Endothelial cell of umbilical vein (primary cell): ENCODE measurements at regions not wholly inside any gene's neighbourhood (a gene's known extent, or its start where the extent isn't known, plus 50 kb on each side); places are given as distances from the start of the nearest gene placed in this dataset.
A peak's percentile ranks its signal among the peaks of the same experiment; 100 is the strongest.

ENCODE experiments used
- BruUV-seq: library from RNA; stranded (reverse); fragments of 400-500 nt; replicated peaks from 2 replicates; lab custom pipeline; 2021; lab: Mats Ljungman, UMichigan
- CTCF ChIA-PET: fragments of 300-600, 350-600 bp; sonication (Branson Sonifier 250); formaldehyde crosslinking; loops from one replicate; lab custom pipeline; 2021; ENCODE audit warnings: antibody characterized with exemption, inconsistent platforms; lab: Charles Lee
- POLR2A ChIA-PET: fragments of 300-600, 350-600 bp; sonication (Branson Sonifier 250); formaldehyde crosslinking; loops from one replicate; lab custom pipeline; 2021; ENCODE audit warnings: antibody characterized with exemption, inconsistent platforms; lab: Charles Lee
- DNase-seq: peaks from one replicate; pipeline ENCODE4 v3.0.0-alpha.2; 2011; ENCODE audit warnings: low read depth, low spot score
- FAIRE-seq: peaks from 2 replicates; lab custom pipeline; 2011; peaks lifted over from hg19 to GRCh38; lab: Jason Lieb, UNC
- H2AFZ ChIP-seq: 2 replicates; pipeline ENCODE4 v1.6.0; 2012; ENCODE audit warnings: low read depth, low read length, control low read depth, inconsistent platforms
- H3K27ac ChIP-seq: 2 replicates; pipeline ENCODE4 v1.5.1; 2011; ENCODE audit warnings: low read depth, mild to moderate bottlenecking, control low read depth, low read length, moderate library complexity; ENCODE audit not compliant: insufficient read depth
- H3K27me3 ChIP-seq, 2 experiments: 2 replicates each; pipeline versions ENCODE4 v1.6.0 to v1.6.1; 2011; ENCODE audit warnings: low read length in 2 of 2, mixed read lengths in 1 of 2; ENCODE audit not compliant: control insufficient read depth in 2 of 2, insufficient read depth in 2 of 2
- H3K36me3 ChIP-seq, 2 experiments: 2 replicates in 1 of 2; 3 replicates in 1 of 2; pipeline ENCODE4 v1.5.1; 2011; ENCODE audit warnings: low read length in 2 of 2, mild to moderate bottlenecking in 1 of 2, moderate library complexity in 1 of 2; ENCODE audit not compliant: control insufficient read depth in 2 of 2, insufficient read depth in 2 of 2; ENCODE audit errors: extremely low read depth in 1 of 2
- H3K4me1 ChIP-seq: 3 replicates; pipeline ENCODE4 v1.5.1; 2011; ENCODE audit warnings: mild to moderate bottlenecking, low read length; ENCODE audit not compliant: control insufficient read depth, insufficient read depth; ENCODE audit errors: extremely low read depth
- H3K4me2 ChIP-seq: 2 replicates; pipeline ENCODE4 v1.6.1; 2011; ENCODE audit warnings: low read length, control low read depth, mixed read lengths; ENCODE audit not compliant: insufficient read depth
- H3K4me3 ChIP-seq, 3 experiments: fragments of 200-600 bp in 1 of 3; sonication (generic), shearing (Covaris generic) in 1 of 3; replicated peaks in 1 of 3; 2 replicates each; pipeline ENCODE4 v1.5.1; 2011 to 2016; ENCODE audit warnings: control low read depth in 3 of 3, low read length in 3 of 3, mild to moderate bottlenecking in 2 of 3, inconsistent platforms in 1 of 3, low read depth in 1 of 3, moderate library complexity in 1 of 3; ENCODE audit not compliant: insufficient read depth in 1 of 3
- H3K79me2 ChIP-seq: 2 replicates; pipeline ENCODE4 v1.6.0; 2012; ENCODE audit warnings: low read length, inconsistent platforms; ENCODE audit not compliant: control insufficient read depth, insufficient read depth
- H3K9ac ChIP-seq: replicated peaks from 2 replicates; pipeline ENCODE3; 2011; ENCODE audit warnings: low read length, control low read depth; ENCODE audit not compliant: insufficient read depth; ENCODE audit errors: extremely low read depth
- H3K9me1 ChIP-seq: replicated peaks from 3 replicates; pipeline ENCODE4 v1.6.0; 2011; ENCODE audit warnings: mild to moderate bottlenecking, low read length; ENCODE audit not compliant: control insufficient read depth, insufficient read depth; ENCODE audit errors: extremely low read depth
- H3K9me3 ChIP-seq: replicated peaks from 2 replicates; pipeline ENCODE4 v1.5.1; 2012; ENCODE audit warnings: low read length, inconsistent platforms; ENCODE audit not compliant: control insufficient read depth, insufficient read depth
- H4K20me1 ChIP-seq: replicated peaks from 2 replicates; pipeline ENCODE3; 2011; ENCODE audit warnings: mild to moderate bottlenecking, low read length; ENCODE audit not compliant: control insufficient read depth, insufficient read depth; ENCODE audit errors: extremely low read depth
- EZH2 ChIP-seq: IDR thresholded peaks from 2 replicates; pipeline ENCODE4 v1.6.1; 2012; ENCODE audit warnings: borderline replicate concordance, low read depth, mild to moderate bottlenecking, moderate library complexity, low read length, inconsistent platforms; ENCODE audit not compliant: severe bottlenecking
- FOS ChIP-seq: IDR thresholded peaks from 2 replicates; pipeline ENCODE4 v1.6.1; 2011; ENCODE audit warnings: mild to moderate bottlenecking, low read length, moderate library complexity, borderline replicate concordance; ENCODE audit not compliant: insufficient read depth
- GATA2 ChIP-seq: IDR thresholded peaks from 2 replicates; pipeline ENCODE4 v1.7.0; 2011; ENCODE audit warnings: low read depth, mild to moderate bottlenecking, moderate library complexity, mixed read lengths, low read length; ENCODE audit not compliant: insufficient read length, insufficient read depth
- JUN ChIP-seq: IDR thresholded peaks from 2 replicates; pipeline ENCODE4 v1.6.1; 2011; ENCODE audit warnings: borderline replicate concordance, low read depth; ENCODE audit not compliant: insufficient read length, insufficient read depth
- MYC ChIP-seq: IDR thresholded peaks from one replicate; pipeline ENCODE4 v1.6.1; 2011; ENCODE audit warnings: mild to moderate bottlenecking, low read depth, low read length
- POLR2A ChIP-seq: IDR thresholded peaks from 2 replicates; pipeline ENCODE4 v1.6.1; 2012; ENCODE audit warnings: low read depth, mild to moderate bottlenecking, control low read depth, low read length
- POLR2AphosphoS5 ChIP-seq: IDR thresholded peaks from 2 replicates; pipeline ENCODE4 v1.6.1; 2012; ENCODE audit warnings: low read depth, mild to moderate bottlenecking, control low read depth, low read length, moderate library complexity; ENCODE audit not compliant: insufficient read depth
- dilution Hi-C: fragments of 300-500 bp; cut with MboI; formaldehyde crosslinking; loops from one replicate; pipeline ENCODE4 v1.15.0; 2019; ENCODE audit warnings: low sequenced_read_pairs; ENCODE audit not compliant: extremely low pct_ligation_motif_present
- intact Hi-C: fragments of 100-400 bp; cut with micrococcal nuclease; formaldehyde crosslinking; loops from one replicate; pipeline ENCODE4 v1.10.0; 2022
- TF ChIP-seq, protein P1 (sequence below): IDR thresholded peaks from 2 replicates; pipeline ENCODE4 v1.6.1; 2011; ENCODE audit not compliant: insufficient read depth, insufficient read length
- TF ChIP-seq, protein P2 (sequence below), 2 donors: IDR thresholded peaks; 1 replicate in 1 of 2; 2 replicates in 1 of 2; pipeline ENCODE4 v1.5.1; 2011; ENCODE audit warnings: low read length in 2 of 2, mild to moderate bottlenecking in 2 of 2, moderate library complexity in 2 of 2, control low read depth in 1 of 2, inconsistent platforms in 1 of 2, low read depth in 1 of 2; ENCODE audit not compliant: insufficient read depth in 1 of 2; ENCODE audit errors: extremely low read depth in 1 of 2

DNA sequence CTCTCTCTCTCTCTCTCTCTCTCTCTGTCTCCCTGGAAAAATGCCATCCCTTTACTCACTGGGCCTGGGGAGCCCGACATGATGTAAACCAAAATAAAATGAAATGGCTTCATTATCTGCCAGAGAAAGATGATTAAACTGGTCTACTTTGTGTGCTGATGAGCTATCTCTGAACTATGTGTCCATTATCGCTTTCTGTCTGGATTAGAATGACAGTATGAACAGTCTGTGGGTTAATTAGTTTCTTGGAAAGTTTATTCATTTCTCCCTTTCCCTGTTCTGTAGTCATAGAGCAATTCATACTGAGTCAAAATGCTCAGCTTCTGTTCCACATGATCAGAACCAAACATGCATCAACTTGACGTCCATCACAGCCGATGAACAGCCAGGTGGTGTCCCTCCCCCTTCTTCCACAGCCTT lies 72.4 kb upstream of the KCND3 start:
- FAIRE-seq (no peak), DNase-seq (no peak)
- intact Hi-C loops = no loop called here
- H3K4me3 ChIP-seq = no peak overlapping the region
- no peaks in the 10 kb centered on the region for H4K20me1 ChIP-seq
- H3K4me1 ChIP-seq = no peaks in the 10 kb centered on the region
- ChIA-PET POLR2A (no interaction called here), CTCF (no interaction called here)
- BruUV-seq = no TSS peak
- no peak overlapping the region for H3K4me2 ChIP-seq
- dilution Hi-C loops = no loop called here
- no peaks in the 10 kb centered on the region for H3K79me2 ChIP-seq
- H3K9ac ChIP-seq = no peak overlapping the region
- no peaks in the 10 kb centered on the region for H3K36me3 ChIP-seq
- no peaks in the 10 kb centered on the region for H3K27me3 ChIP-seq
- H2AFZ ChIP-seq = no peak overlapping the region
- no peaks in the 10 kb centered on the region for H3K9me3 ChIP-seq
- H3K27ac ChIP-seq = no peak overlapping the region
- TF ChIP-seq MYC (no peak), POLR2AphosphoS5 (no peak), JUN (no peak), EZH2 (no peak)
- TF ChIP-seq, protein P1, sequence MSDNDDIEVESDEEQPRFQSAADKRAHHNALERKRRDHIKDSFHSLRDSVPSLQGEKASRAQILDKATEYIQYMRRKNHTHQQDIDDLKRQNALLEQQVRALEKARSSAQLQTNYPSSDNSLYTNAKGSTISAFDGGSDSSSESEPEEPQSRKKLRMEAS = no peak
- H3K9me1 ChIP-seq = no peaks in the 10 kb centered on the region

DNA sequence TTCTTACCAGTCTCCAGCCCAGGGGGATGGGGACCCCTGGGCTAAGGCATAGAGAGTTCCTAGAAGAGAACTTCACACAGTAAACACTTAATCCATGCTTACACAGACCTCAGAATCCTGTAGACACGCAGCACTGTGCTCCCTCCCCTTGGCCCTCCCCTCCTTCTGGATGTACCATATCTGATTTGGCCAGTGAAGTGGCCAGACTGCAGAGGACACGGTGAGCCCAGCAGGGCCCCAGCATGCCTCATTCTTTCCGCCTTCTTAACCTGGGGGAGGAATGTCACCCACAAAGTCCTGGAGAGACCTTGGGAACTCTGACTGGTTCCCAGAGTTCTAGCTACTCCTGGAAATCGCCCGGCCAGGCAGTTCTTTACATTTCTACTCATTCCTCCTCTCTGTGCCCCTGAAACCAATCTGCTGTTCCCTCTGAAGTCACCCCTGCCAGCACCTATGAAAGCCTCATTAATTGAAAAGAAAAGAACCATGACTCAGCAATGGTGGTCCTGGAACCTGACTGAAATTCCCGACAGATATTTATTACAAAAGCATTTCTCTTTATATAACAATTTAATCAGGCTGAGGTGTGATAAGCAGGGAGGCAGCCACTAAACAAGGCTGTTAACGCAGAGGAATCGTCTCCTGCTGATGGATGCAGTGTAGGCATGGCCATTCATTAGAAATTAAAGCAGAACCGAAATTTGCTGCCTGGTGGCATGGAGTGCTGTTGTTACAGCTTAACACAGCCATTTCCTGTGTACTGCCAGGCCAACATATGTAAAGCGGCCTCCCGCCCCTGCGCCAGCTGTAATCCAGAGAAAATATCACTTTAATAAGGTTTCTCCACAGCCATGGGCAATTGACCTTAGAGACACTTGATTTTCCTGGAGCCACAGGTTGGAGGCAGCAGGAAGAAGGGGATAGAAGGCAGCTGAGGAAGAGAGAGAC lies 74.6 kb upstream of the KCND3 start:
- Histone ChIP-seq H3K27ac (no peak overlapping the region), H3K9me3 (no peaks in the 10 kb centered on the region), H4K20me1 (no peaks in the 10 kb centered on the region), H3K9me1 (no peaks in the 10 kb centered on the region), H3K27me3 (no peaks in the 10 kb centered on the region), H3K4me2 (no peak overlapping the region), H3K79me2 (no peaks in the 10 kb centered on the region), H3K4me1 (no peaks in the 10 kb centered on the region), H3K9ac (no peak overlapping the region), H3K4me3 (no peak overlapping the region), H2AFZ (no peak overlapping the region), H3K36me3 (no peaks in the 10 kb centered on the region)
- CTCF ChIA-PET = no interaction called here
- TF ChIP-seq, protein P2, sequence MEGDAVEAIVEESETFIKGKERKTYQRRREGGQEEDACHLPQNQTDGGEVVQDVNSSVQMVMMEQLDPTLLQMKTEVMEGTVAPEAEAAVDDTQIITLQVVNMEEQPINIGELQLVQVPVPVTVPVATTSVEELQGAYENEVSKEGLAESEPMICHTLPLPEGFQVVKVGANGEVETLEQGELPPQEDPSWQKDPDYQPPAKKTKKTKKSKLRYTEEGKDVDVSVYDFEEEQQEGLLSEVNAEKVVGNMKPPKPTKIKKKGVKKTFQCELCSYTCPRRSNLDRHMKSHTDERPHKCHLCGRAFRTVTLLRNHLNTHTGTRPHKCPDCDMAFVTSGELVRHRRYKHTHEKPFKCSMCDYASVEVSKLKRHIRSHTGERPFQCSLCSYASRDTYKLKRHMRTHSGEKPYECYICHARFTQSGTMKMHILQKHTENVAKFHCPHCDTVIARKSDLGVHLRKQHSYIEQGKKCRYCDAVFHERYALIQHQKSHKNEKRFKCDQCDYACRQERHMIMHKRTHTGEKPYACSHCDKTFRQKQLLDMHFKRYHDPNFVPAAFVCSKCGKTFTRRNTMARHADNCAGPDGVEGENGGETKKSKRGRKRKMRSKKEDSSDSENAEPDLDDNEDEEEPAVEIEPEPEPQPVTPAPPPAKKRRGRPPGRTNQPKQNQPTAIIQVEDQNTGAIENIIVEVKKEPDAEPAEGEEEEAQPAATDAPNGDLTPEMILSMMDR (IDR thresholded peaks at IDR 0.05; ENCODE audit: extremely low read depth in 1 of 2, insufficient read depth in 1 of 2, low read depth in 1 of 2, low read length in 2 of 2) = no peak
- TF ChIP-seq POLR2AphosphoS5 = no peak
- TF ChIP-seq EZH2 = no peak
- no peak for TF ChIP-seq GATA2
- no peak for TF ChIP-seq FOS
- TF ChIP-seq, protein P1 = no peak
- no peak for TF ChIP-seq JUN
- no peak for TF ChIP-seq POLR2A
- TF ChIP-seq MYC = no peak
- intact Hi-C loops (no loop called here), dilution Hi-C loops (no loop called here)
- no TSS peak for BruUV-seq
- FAIRE-seq (no peak), DNase-seq (peak; percentile 26)
- POLR2A ChIA-PET = no interaction called here
